ENCODE measurements at regions not wholly inside any gene's neighbourhood (a gene's known extent, or its start where the extent isn't known, plus 50 kb on each side); places are given as distances from the start of the nearest gene placed in this dataset.
"Not testable (repeated sequence)": the region's sequence is repeated elsewhere in the genome, so short reads cannot be mapped to it uniquely, and the experiment has no call there.

DNA sequence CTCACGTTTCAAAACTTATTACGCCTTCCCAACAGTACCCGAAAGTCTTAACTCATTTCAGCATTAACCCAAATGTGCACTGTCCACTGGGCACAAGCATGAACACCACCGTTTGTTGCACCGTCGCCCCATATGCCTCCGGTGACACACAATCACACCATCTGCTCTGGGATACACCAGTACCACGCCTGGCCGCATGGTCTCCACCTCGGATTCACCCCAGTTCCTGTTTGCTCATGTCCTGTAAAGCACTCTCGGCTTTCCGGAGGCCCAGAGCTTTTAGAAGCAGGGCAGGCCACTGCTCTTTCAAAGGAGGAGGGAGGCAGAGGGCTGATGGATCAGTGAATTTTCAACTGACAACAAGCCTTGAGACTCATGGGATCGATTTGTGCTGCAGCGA, 1570.0 kb upstream of the DEFB115 start:
- DNase-seq, result no peak

- peak; percentile 2 for DNase-seq
These were observed 1567.8 kb upstream of the DEFB115 start for GRCh38 chr20:29689411-29690225.

DNA sequence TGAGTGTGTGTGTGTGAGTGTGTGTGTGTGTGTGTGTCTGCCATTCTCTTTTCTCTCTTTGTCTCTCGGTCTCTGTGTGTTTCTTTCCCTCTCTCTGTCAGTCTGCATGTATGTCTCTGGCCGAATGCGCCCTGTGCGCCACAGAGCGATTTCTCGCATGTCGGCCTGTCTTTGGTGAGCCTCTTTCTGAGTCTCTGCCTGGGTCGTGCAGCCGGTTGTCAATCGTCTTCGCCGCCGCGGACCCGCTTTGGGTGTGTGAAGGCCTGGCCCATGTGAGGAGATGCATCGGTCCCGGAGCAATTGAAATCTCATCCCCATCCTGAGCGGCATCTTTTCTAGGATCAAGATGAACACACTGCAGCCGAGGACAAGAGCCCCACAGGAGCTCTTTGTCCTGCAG, 1567.2 kb upstream of the DEFB115 start:
- DNase-seq, result no peak

GRCh38 chr20:29740601-29740950, 1516.9 kb upstream of the DEFB115 start:
- DNase-seq, result no peak

- no peak for DNase-seq
These were observed 1516.4 kb upstream of the DEFB115 start for GRCh38 chr20:29740951-29741593.

- no peak for DNase-seq
These were observed 1515.9 kb upstream of the DEFB115 start for GRCh38 chr20:29741594-29741893.

DNA sequence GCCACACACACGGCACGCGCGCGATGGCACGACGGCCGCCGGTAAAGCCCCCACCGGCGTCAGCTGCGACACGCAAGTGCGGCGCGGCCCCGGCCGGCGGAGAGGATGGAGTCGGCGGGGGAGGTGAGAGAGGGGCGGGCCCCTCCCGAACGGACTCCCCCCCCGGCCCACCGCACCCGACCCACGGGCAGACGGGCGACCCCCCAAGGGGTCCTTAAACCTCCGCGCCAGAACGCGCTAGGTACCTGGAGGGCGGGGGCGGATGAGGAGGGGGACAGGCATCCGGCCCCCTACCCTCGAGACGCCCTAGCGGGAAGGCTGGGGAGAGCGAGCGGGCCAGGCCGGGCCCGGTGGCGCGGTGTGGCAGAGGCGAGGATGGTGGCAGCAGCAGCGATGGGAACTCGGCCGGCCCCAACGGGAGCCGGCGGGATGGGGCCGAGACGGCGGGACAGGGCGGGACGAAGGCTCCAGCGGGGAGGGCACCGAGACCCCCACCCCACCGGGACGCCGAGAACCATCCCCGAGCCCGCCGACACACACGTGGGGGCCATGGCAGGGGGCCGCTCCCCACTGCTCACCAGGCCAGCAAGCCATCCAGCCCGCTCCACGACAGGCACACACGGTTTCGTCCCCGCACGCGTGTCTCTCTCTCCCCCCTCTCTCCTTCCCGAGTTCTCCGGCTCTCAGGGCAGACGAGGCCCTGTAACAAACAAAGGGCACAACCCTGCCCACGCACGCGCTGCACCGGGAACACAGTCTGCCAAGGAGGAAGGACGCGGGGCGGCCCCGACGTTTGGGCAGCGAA, 1515.4 kb upstream of the DEFB115 start:
- DNase-seq, result no peak

GRCh38 chr20:29742699-29743100, 1514.8 kb upstream of the DEFB115 start:
- DNase-seq, result no peak

- DNase-seq, result no peak
These were observed 1514.1 kb upstream of the DEFB115 start for GRCh38 chr20:29743101-29743931.

GRCh38 chr20:29744071-29744470, 1513.4 kb upstream of the DEFB115 start:
- DNase-seq, result no peak

DNA sequence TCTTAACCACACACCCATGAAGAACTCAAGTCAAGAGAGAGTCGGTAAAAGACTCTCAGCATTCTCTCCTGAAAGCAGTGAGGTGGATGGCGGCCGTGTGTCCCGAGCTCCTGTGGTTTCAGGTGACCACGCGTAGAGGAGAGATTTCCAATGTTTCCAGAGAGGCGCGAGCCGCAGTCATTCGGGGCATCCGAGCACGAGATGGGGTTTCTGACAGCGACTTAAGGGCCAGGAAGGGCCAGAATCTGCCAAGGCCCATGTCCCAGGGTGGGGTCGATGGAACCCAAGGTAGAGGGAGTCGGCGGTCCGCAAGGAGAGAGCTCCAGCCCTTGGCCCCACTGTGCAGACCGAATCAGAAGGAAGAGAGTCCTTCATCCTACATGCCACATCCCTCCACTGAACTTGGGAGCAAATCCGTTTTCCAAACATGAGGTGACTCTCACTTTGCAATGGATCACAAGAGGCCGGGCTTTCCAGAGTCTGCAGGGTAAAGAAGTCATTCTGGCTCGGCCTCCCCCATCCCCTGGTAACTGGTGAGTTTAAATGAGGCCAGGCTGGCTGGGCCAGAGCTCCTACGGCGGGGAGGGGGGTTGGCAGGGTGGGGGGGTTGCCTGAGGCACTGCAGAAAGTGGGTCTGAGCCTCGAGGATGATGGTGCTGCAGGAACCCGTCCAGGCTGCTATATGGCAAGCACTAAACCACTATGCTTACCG, 1511.8 kb upstream of the DEFB115 start:
- not testable (repeated sequence) for DNase-seq

DNA sequence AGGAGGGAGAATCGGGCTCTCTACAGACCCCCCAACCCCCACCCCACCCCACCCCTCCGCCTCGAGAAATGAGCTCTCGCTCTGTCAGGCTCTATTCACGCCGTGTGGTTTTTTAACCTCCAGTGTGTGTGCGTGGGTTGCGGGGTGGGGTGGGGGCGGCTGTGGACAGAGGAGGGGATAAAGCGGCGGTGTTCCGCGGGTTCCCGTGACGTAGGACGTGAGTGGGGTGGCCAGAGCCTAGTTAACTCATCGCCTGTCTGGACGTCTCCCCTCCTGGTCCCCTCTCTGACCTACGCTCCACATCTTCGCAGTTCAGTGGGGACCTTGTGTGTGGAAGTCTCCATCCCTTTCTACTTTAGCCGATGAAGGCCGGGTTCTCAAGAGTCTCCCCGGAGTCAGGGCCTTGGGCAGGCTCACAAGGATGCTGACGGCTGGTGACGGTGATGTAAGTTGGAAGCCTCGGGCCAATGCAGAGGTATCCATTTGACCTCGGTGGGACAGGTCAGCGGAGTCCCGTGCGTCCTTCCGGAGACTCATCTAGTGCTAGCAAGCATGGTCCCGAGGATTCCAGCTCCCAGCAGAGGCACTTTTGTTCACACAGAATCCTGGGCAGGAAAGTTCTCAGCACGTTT, 1507.1 kb upstream of the DEFB115 start:
- no peak for DNase-seq

DNA sequence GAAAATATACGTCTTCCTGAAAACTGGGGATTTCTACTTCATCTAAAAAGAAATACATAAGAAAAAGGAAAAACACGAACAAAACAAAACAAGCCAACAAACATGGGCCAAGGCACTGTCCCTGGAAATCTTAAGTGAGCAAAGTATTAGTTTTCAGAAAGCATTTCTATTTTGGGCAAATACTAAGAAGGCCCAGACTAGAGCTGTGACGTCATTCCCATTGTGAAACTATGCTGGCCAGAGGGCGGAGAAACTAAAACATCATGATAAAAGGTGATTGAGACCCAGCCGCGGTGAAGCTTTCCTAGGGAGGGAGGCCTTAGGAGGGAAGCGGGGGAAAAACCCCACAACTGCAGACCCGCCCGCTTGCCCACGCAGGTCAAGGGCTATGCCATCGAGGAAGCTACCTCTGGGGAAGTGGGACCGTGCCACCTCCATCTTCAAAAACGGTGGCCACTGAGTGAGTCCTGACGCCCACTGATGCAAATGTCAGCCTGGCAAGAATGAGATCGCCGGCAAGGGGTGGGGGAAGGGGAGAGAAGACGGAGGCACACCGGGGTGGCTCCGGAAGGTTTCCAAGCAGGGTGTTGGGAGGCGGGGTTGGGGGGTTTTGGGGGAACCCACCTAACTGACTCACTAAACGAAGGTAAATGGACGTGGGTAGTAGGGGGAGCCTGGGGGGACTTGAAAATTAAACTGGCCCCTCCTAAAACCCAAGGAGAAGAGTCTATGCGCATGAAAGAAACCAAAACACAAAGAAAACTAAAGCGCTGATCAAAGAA, 1504.6 kb upstream of the DEFB115 start:
- DNase-seq, result not testable (repeated sequence)

GRCh38 chr20:29753426-29753746, 1504.1 kb upstream of the DEFB115 start:
- not testable (repeated sequence) for DNase-seq

DNA sequence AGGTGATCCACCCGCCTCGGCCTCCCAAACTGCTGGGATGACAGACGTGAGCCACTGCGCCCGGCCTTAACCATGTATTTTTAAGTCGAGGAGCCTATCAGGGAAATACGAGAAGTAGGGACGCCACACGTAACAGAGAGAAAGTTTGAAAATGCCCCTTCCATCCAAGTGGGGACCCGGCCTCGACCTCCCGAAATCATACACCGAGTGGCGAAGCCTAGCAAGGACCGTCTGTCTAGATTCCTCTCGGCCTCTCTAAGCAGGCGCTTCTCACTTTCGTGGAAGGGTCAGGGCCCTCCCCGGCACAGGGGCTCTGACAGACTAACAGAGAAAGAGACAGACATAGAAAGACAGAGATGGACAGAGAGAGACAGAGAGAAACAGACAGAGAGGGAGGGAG, 1503.6 kb upstream of the DEFB115 start:
- DNase-seq, result not testable (repeated sequence)

- DNase-seq, result not testable (repeated sequence)
These were observed 1501.5 kb upstream of the DEFB115 start for GRCh38 chr20:29755854-29756498.

DNA sequence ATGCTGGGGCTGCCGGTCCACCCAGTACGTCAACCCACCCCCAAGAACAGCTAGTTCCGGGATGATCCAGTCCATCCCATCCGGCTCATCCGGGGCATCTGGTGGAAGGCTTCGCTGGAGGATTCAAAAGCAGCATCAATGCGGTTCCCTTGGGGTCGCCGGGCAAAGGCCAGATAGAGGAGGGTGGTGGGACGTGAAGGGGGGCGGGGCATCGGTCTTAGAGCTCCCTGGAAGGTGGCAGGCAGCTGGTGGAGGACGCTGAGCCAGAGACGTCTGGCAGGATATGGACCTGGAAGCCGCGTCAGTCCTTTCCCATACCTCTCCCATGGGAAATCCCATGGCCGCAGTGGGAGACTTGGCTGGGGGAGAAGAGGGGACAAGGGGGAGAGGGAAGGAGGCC, 1500.8 kb upstream of the DEFB115 start:
- DNase-seq, result no peak

DNA sequence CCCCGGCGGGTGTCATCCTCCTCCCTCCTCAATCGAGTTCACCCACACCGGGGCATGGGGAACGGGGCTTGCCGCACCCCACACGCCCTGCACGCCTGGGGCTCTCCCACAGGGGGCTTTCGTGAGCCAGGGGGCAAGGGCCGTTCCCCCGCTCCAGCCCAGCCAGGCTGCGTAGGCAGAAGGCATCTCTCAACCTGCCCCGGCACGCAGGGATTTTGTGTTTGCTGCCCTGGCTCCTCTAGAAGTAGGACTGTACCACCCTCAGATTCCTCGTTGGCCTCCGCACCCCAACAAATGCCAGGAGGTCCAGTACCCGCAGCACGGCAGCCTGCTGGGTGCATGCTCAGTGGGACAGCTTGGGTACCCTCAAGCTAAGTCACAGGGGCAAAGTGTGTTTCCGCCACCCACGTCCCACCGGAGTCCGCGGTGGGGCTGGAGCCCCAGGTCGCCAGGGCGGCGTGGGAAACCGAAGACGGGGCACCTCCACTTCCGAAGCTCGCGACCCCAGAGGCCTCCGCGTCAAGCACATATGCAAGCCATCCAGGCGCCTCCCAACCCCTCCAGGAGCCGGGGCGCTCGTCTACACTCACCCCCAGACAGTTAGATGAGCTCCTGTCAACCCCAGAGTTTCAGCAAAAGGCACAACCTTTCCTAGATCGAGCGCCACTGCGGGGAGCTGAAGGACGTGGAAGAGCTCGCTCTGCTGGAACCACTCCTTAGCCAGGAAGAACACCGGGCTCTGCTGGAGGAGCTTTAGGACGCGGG, 1495.7 kb upstream of the DEFB115 start:
- not testable (repeated sequence) for DNase-seq

DNA sequence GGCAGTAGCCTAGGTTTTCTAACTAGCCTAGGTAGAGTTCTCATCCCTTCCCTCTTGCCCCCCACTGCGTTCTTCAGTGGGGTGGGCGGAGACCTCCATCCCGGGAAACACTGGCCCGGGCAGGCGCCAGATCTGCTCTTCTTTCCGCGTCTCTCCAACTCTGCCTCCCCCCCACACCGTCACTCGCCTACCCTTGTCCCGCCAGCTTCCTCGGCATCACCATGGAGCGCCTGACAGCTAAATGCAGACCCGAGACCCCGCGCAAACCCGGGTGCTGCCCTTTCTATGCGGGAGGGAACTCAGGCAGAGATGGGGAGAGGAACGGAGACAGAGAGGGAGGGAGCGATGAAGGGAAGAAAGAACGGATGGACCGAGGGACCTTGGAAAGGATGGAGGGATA, 1494.8 kb upstream of the DEFB115 start:
- no peak for DNase-seq
